Endothelial cell of umbilical vein (primary cell): ENCODE measurements at regions not wholly inside any gene's neighbourhood (a gene's known extent, or its start where the extent isn't known, plus 50 kb on each side); places are given as distances from the start of the nearest gene placed in this dataset.

ENCODE experiments used
- BruUV-seq: library from RNA; stranded (reverse); fragments of 400-500 nt; replicated peaks from 2 replicates; lab custom pipeline; 2021; lab: Mats Ljungman, UMichigan
- CTCF ChIA-PET: fragments of 300-600, 350-600 bp; sonication (Branson Sonifier 250); formaldehyde crosslinking; loops from one replicate; lab custom pipeline; 2021; ENCODE audit warnings: antibody characterized with exemption, inconsistent platforms; lab: Charles Lee
- POLR2A ChIA-PET: fragments of 300-600, 350-600 bp; sonication (Branson Sonifier 250); formaldehyde crosslinking; loops from one replicate; lab custom pipeline; 2021; ENCODE audit warnings: antibody characterized with exemption, inconsistent platforms; lab: Charles Lee
- DNase-seq: peaks from one replicate; pipeline ENCODE4 v3.0.0-alpha.2; 2011; ENCODE audit warnings: low read depth, low spot score
- FAIRE-seq: peaks from 2 replicates; lab custom pipeline; 2011; peaks lifted over from hg19 to GRCh38; lab: Jason Lieb, UNC
- H2AFZ ChIP-seq: 2 replicates; pipeline ENCODE4 v1.6.0; 2012; ENCODE audit warnings: low read depth, low read length, control low read depth, inconsistent platforms
- H3K27ac ChIP-seq: 2 replicates; pipeline ENCODE4 v1.5.1; 2011; ENCODE audit warnings: low read depth, mild to moderate bottlenecking, control low read depth, low read length, moderate library complexity; ENCODE audit not compliant: insufficient read depth
- H3K27me3 ChIP-seq, 2 experiments: 2 replicates each; pipeline versions ENCODE4 v1.6.0 to v1.6.1; 2011; ENCODE audit warnings: low read length in 2 of 2, mixed read lengths in 1 of 2; ENCODE audit not compliant: control insufficient read depth in 2 of 2, insufficient read depth in 2 of 2
- H3K36me3 ChIP-seq, 2 experiments: 2 replicates in 1 of 2; 3 replicates in 1 of 2; pipeline ENCODE4 v1.5.1; 2011; ENCODE audit warnings: low read length in 2 of 2, mild to moderate bottlenecking in 1 of 2, moderate library complexity in 1 of 2; ENCODE audit not compliant: control insufficient read depth in 2 of 2, insufficient read depth in 2 of 2; ENCODE audit errors: extremely low read depth in 1 of 2
- H3K4me1 ChIP-seq: 3 replicates; pipeline ENCODE4 v1.5.1; 2011; ENCODE audit warnings: mild to moderate bottlenecking, low read length; ENCODE audit not compliant: control insufficient read depth, insufficient read depth; ENCODE audit errors: extremely low read depth
- H3K4me2 ChIP-seq: 2 replicates; pipeline ENCODE4 v1.6.1; 2011; ENCODE audit warnings: low read length, control low read depth, mixed read lengths; ENCODE audit not compliant: insufficient read depth
- H3K4me3 ChIP-seq, 3 experiments: fragments of 200-600 bp in 1 of 3; sonication (generic), shearing (Covaris generic) in 1 of 3; replicated peaks in 1 of 3; 2 replicates each; pipeline ENCODE4 v1.5.1; 2011 to 2016; ENCODE audit warnings: control low read depth in 3 of 3, low read length in 3 of 3, mild to moderate bottlenecking in 2 of 3, inconsistent platforms in 1 of 3, low read depth in 1 of 3, moderate library complexity in 1 of 3; ENCODE audit not compliant: insufficient read depth in 1 of 3
- H3K79me2 ChIP-seq: 2 replicates; pipeline ENCODE4 v1.6.0; 2012; ENCODE audit warnings: low read length, inconsistent platforms; ENCODE audit not compliant: control insufficient read depth, insufficient read depth
- H3K9ac ChIP-seq: replicated peaks from 2 replicates; pipeline ENCODE3; 2011; ENCODE audit warnings: low read length, control low read depth; ENCODE audit not compliant: insufficient read depth; ENCODE audit errors: extremely low read depth
- H3K9me1 ChIP-seq: replicated peaks from 3 replicates; pipeline ENCODE4 v1.6.0; 2011; ENCODE audit warnings: mild to moderate bottlenecking, low read length; ENCODE audit not compliant: control insufficient read depth, insufficient read depth; ENCODE audit errors: extremely low read depth
- H3K9me3 ChIP-seq: replicated peaks from 2 replicates; pipeline ENCODE4 v1.5.1; 2012; ENCODE audit warnings: low read length, inconsistent platforms; ENCODE audit not compliant: control insufficient read depth, insufficient read depth
- H4K20me1 ChIP-seq: replicated peaks from 2 replicates; pipeline ENCODE3; 2011; ENCODE audit warnings: mild to moderate bottlenecking, low read length; ENCODE audit not compliant: control insufficient read depth, insufficient read depth; ENCODE audit errors: extremely low read depth
- EZH2 ChIP-seq: IDR thresholded peaks from 2 replicates; pipeline ENCODE4 v1.6.1; 2012; ENCODE audit warnings: borderline replicate concordance, low read depth, mild to moderate bottlenecking, moderate library complexity, low read length, inconsistent platforms; ENCODE audit not compliant: severe bottlenecking
- FOS ChIP-seq: IDR thresholded peaks from 2 replicates; pipeline ENCODE4 v1.6.1; 2011; ENCODE audit warnings: mild to moderate bottlenecking, low read length, moderate library complexity, borderline replicate concordance; ENCODE audit not compliant: insufficient read depth
- GATA2 ChIP-seq: IDR thresholded peaks from 2 replicates; pipeline ENCODE4 v1.7.0; 2011; ENCODE audit warnings: low read depth, mild to moderate bottlenecking, moderate library complexity, mixed read lengths, low read length; ENCODE audit not compliant: insufficient read length, insufficient read depth
- JUN ChIP-seq: IDR thresholded peaks from 2 replicates; pipeline ENCODE4 v1.6.1; 2011; ENCODE audit warnings: borderline replicate concordance, low read depth; ENCODE audit not compliant: insufficient read length, insufficient read depth
- MYC ChIP-seq: IDR thresholded peaks from one replicate; pipeline ENCODE4 v1.6.1; 2011; ENCODE audit warnings: mild to moderate bottlenecking, low read depth, low read length
- POLR2A ChIP-seq: IDR thresholded peaks from 2 replicates; pipeline ENCODE4 v1.6.1; 2012; ENCODE audit warnings: low read depth, mild to moderate bottlenecking, control low read depth, low read length
- POLR2AphosphoS5 ChIP-seq: IDR thresholded peaks from 2 replicates; pipeline ENCODE4 v1.6.1; 2012; ENCODE audit warnings: low read depth, mild to moderate bottlenecking, control low read depth, low read length, moderate library complexity; ENCODE audit not compliant: insufficient read depth
- dilution Hi-C: fragments of 300-500 bp; cut with MboI; formaldehyde crosslinking; loops from one replicate; pipeline ENCODE4 v1.15.0; 2019; ENCODE audit warnings: low sequenced_read_pairs; ENCODE audit not compliant: extremely low pct_ligation_motif_present
- intact Hi-C: fragments of 100-400 bp; cut with micrococcal nuclease; formaldehyde crosslinking; loops from one replicate; pipeline ENCODE4 v1.10.0; 2022
- TF ChIP-seq, protein P1 (sequence below): IDR thresholded peaks from 2 replicates; pipeline ENCODE4 v1.6.1; 2011; ENCODE audit not compliant: insufficient read depth, insufficient read length
- TF ChIP-seq, protein P2 (sequence below), 2 donors: IDR thresholded peaks; 1 replicate in 1 of 2; 2 replicates in 1 of 2; pipeline ENCODE4 v1.5.1; 2011; ENCODE audit warnings: low read length in 2 of 2, mild to moderate bottlenecking in 2 of 2, moderate library complexity in 2 of 2, control low read depth in 1 of 2, inconsistent platforms in 1 of 2, low read depth in 1 of 2; ENCODE audit not compliant: insufficient read depth in 1 of 2; ENCODE audit errors: extremely low read depth in 1 of 2

DNA sequence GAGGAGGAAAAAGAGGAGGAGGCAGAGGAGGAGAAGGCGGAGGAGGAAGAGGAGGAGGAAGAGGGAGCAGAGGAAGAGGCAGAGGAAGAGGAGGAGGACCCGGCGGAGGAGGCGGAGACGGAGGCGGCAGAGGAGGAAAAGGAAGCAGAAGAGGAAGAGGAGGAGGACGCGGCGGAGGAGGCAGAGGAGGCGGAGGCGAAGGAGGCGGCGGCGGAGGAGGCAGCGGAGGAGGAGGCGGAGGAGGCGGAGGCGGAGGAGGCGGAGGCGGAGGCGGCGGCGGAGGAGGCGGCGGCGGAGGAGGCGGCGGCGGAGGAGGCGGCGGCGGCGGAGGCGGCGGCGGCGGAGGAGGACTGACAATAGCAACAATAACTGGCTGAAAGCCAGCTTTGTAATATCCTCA is 616.6 kb downstream of the TBC1D22A start:
- dilution Hi-C loops (no loop called here), intact Hi-C loops (no loop called here)
- H3K27ac ChIP-seq: no peak overlapping the region
- H3K9me3 ChIP-seq: no peaks in the 10 kb centered on the region
- no peaks in the 10 kb centered on the region for H3K27me3 ChIP-seq
- no peak for TF ChIP-seq JUN
- TF ChIP-seq MYC: no peak
- no peak for TF ChIP-seq GATA2
- no peak for TF ChIP-seq FOS
- TF ChIP-seq, protein P1, sequence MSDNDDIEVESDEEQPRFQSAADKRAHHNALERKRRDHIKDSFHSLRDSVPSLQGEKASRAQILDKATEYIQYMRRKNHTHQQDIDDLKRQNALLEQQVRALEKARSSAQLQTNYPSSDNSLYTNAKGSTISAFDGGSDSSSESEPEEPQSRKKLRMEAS: no peak
- no peak for TF ChIP-seq POLR2A
- TF ChIP-seq EZH2: no peak
- TF ChIP-seq, protein P2, sequence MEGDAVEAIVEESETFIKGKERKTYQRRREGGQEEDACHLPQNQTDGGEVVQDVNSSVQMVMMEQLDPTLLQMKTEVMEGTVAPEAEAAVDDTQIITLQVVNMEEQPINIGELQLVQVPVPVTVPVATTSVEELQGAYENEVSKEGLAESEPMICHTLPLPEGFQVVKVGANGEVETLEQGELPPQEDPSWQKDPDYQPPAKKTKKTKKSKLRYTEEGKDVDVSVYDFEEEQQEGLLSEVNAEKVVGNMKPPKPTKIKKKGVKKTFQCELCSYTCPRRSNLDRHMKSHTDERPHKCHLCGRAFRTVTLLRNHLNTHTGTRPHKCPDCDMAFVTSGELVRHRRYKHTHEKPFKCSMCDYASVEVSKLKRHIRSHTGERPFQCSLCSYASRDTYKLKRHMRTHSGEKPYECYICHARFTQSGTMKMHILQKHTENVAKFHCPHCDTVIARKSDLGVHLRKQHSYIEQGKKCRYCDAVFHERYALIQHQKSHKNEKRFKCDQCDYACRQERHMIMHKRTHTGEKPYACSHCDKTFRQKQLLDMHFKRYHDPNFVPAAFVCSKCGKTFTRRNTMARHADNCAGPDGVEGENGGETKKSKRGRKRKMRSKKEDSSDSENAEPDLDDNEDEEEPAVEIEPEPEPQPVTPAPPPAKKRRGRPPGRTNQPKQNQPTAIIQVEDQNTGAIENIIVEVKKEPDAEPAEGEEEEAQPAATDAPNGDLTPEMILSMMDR (IDR thresholded peaks at IDR 0.05; ENCODE audit: extremely low read depth in 1 of 2, insufficient read depth in 1 of 2, low read depth in 1 of 2, low read length in 2 of 2): no peak
- no peak for TF ChIP-seq POLR2AphosphoS5
- BruUV-seq: no TSS peak
- DNase-seq (no peak), FAIRE-seq (no peak)
- H3K79me2 ChIP-seq: no peaks in the 10 kb centered on the region
- H3K4me1 ChIP-seq: no peaks in the 10 kb centered on the region
- H4K20me1 ChIP-seq: no peaks in the 10 kb centered on the region
- ChIA-PET POLR2A (no interaction called here), CTCF (no interaction called here)
- H3K9ac ChIP-seq: no peak overlapping the region
- H3K4me3 ChIP-seq: no peak overlapping the region
- no peak overlapping the region for H2AFZ ChIP-seq
- H3K4me2 ChIP-seq: no peak overlapping the region
- H3K9me1 ChIP-seq: no peaks in the 10 kb centered on the region
- no peaks in the 10 kb centered on the region for H3K36me3 ChIP-seq
